ENCODE measurements at regions not wholly inside any gene's neighbourhood (a gene's known extent, or its start where the extent isn't known, plus 50 kb on each side); places are given as distances from the start of the nearest gene placed in this dataset.
"Not testable (repeated sequence)": the region's sequence is repeated elsewhere in the genome, so short reads cannot be mapped to it uniquely, and the experiment has no call there.

DNA sequence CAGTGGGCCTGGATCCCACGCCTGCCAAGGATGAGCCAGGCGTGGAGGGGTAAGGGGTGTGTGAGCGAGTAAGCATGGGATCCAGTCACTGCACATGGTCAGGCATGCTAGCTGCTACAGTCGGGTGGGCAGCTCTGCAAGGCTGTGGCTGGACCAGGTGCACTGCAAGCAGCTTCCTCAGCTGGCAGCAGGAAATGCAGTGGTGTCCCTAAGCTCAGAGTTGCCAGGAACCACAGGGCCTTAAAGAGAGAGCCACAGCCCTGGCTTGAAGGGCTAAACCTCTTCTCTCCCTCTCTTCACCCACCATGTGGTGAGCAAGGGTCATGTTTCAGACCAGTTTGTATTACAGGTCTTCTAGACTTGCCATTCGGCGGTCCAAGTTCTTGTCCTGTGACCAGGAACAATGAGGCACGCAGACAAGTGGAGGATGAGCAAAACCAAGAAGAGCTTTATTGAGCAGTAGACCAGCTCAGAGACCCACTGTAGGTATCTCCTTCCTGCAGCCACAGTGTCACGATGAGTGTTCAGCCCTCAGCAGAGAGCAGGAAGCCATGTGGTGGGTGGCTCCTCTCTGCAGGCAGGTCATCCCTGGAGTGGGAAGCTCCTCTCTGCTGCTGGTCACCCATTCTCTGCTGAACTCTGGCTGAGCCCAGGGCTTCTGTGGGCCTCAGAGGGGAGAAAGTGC lies 511.9 kb downstream of the PYDC2 start:
- no peak for DNase-seq

DNA sequence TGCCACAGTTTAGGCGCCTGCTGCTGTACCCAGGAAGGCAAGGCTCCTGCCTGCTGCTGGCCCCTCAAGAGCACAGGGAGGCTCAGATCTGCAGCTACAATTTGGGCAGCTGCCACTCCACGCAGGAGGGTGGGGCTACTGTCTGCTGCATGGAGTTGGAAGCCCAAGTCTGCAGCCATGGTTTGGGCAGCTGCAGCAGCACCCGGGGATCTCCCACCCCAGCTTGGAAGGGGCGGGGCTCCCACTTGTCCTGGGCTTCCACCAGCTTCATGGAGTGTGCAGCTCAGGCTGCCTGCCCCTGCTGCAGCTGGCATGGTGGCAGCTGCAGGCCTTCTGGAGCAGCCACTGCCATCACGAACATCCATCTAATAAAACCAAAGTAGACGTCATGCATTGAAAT lies 512.9 kb downstream of the PYDC2 start:
- no peak for DNase-seq

DNA sequence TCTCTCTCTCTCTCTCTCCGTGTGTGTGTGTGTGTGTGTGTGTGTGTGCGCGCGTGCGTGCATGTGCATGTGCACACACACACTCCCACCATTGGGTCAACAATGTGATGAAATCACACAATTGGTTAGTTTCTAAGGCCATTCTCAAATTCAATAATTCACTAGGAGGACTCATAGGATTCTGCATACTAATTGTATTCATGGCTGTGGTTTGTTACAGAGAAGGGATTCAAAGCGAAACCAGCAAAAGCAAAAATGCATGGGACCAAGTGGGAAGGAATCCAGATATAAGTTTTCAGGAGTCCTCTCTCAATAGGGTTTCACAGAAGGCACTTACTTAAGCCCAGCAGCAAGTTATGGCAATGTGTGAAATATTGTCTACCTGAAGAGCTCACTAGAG lies 515.0 kb downstream of the PYDC2 start:
- no peak for DNase-seq

DNA sequence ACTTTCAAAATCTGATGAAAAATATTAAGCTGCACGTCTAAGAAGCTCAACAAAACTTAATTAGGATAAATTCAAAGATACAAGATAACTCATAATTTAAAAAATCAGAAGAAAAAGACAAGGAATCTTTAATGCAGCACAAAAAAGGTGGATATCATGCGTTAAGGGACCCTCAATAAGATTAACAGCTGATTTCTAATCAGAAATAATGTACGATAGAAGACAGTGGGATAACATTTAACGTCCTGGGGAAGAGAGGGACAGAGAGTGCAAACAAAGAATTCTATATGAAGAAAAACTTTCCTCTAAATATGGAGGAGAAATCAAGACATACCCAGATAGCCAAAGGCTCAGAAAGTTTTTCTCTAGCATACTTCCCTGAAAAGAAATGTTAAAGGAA lies 519.5 kb downstream of the PYDC2 start:
- no peak for DNase-seq

DNA sequence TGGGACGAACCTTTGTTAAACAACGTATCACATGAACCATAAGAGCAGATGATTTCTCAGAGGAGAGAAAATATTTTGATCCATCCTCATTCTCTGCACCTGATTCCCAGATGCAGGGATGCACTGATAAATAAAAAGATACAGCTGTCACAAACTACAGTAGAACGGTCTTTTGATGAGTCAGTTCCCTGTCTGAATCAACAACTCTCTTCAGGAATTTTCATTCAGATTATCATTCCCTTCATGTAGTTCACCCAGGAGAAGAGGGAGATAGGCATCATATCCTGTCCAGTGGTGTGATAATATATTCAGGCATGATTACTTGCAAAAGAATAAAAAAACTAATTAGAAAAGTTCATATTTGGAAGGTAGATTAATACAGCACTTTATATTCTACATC lies 521.5 kb downstream of the PYDC2 start:
- DNase-seq = no peak

DNA sequence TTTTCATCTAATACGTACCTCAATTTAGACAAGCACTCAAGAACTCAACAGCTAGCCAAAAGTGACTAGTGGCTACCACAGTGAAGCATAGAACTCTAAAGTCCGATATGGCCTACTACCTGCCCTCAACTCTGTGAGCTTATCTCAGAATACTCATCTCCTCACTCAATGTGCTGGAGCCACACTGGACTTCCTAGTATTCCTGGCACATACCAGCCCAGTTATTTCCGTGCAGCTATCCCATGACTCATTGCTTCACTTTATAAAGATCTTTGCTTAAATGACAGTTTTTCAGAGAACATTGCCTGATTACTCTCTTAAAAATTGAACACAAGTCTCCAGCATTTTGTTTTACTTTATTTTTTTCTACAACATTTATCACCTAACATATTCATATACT lies 524.7 kb downstream of the PYDC2 start:
- DNase-seq = no peak

DNA sequence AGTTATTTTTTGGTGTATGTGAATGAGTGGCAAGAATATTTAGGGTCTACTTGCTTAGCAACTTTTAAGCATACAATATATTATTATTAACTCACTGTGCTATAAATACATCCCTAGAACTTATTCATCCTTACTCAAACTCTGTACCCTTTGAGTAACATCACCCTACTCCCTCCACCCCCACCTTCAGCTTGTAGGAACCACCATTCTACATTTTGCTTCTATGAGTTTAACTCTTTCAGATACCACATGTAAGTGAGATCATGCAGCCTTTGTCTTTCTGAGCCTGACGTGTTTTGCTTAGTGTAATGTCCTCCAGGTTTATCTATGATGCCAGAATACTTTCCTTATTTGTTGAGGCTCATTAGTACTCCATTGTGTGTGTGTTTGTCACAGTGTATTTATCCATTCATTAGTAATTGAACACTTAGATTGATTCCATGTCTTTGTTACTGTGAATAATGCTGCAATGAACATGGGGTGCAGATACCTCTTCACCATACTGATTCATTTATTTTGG lies 526.9 kb downstream of the PYDC2 start:
- no peak for DNase-seq

DNA sequence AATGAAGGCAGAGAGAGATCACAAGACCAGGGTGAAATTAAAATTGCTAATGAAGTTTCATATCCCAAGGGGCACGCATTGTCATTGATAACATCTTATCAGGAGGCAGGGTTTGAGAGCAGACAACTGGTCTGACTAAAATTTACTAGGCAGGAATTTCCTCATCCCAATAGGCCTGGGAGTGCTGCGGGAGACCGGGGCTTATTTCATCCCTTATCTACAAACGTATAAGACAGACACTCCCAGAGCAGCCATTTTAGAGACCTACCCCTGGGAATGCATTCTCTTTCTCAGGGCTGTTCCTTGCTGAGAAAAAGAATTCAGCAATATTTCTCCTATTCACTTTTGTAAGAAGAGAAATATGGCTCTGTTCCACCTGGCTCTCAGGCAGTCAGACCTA lies 533.0 kb downstream of the PYDC2 start:
- DNase-seq = not testable (repeated sequence)

DNA sequence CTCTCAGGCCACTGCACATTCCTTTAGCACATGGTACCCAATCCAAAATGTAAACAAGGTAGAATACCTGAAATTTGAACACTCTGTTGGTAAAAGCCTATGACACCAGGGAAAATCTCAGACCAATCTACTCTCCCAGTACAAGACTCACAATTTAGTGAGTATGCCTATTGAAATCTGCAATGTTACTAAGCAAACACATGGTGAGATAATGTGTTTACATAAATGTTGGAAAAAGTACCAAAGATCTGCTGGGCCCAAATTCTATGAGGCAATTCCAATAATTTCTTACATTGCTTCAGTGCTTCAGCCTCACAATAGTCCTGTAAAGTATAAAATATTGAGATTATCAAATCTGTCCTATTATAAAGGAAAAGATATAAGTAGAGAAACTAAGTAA lies 536.1 kb downstream of the PYDC2 start:
- DNase-seq = no peak

DNA sequence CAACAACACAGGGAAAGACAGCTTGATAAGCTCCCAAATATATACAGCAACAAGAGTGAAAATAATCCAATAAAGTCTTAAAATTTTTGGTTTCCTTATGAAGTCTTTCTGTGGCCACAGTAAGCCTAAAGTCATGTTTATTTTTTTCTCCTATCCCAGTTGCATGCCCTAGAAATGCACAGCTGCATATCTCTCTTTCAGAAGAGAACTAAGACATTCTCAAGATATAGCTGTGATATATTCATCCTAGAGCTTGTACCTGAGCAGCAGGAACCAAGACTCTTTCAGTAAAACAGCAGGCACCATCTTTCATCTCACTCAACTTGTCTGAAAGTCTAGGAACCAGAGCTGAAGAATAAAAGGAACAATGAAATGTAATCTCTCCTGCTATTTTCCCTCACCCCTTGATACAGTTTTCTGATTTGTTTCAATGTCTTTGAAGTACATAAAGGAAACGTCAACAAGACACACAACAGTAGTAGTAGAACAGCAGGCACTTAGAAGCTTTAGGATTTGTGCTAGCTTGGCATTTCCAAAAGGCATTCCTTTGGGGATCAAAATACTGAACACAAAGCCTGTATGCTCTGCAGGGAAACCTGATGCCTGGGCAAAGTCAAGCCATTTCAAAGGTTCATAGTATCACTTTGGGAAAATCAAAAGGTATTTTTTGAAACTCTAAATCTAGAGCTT lies 536.8 kb downstream of the PYDC2 start:
- no peak for DNase-seq

DNA sequence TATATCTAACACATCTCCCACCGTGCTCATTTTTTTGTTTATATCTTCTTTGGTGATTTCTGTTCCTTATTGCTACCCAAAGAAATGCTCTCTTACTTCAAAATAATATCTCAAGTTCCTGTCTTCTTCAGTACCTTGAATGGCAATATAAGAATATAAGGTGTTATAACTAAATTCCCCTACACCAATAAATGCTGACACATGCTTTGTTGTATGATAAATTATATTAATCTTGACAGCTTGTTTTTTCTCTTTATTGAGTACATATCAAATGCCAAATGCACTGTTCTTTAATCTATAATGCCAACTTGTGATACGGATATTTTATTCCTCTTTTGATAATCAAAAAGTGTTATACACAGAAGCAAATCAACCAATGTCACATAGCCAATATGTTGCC lies 540.3 kb downstream of the PYDC2 start:
- DNase-seq = no peak

DNA sequence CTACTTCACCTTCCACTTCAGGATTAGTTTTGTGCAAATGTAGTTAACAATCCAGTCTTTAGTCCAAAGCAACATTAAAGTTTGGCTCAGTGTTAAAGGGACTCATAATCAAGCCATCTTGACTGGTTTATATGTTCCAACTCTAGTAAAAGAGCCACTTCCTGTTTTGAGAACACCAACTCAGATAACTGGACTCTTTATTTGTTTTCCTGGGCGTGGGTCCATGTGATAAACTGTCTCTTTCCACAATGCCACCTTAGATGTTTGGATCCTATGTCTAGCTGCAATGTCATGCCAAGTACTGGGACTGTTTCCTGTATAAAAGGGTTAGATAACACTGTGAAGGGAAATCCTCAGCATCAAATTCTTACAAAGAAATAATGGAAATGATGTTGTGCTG lies 545.0 kb downstream of the PYDC2 start:
- DNase-seq = no peak

DNA sequence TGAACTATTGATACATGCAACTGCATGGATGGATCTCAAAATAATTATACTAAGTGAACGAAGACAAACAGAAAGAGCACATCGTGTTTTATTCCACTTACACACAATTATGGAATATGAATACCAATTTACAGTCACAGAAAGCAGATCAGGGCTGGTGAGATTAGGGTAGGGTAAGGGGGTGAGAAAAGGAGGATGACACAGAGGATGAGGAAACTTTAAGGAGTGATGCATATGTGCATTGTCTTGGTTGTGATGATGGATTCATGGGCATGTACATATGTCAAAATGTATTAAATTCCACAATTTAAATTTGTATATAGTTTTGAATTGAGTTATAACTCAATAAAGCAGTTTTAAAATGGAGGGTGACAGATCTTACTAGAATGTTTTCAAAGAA lies 548.9 kb downstream of the PYDC2 start:
- DNase-seq = no peak

DNA sequence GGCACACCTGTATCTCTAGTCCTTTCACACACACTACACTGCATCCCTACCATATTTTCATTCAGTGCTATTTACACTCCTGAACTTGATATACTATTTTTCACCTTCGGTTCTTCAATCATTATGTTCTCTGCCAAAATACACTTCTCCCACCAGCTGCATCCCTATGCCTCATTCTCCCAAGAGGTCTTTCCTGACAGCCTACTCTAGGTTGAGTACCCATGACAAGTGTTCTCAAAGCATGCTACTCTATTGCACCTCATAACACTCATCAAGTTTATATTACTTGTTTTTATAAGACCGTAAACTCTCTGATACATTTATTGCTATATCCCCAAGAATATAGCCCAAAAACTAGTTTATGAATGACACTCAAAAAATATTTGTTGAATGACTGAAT lies 549.5 kb downstream of the PYDC2 start:
- DNase-seq = no peak

DNA sequence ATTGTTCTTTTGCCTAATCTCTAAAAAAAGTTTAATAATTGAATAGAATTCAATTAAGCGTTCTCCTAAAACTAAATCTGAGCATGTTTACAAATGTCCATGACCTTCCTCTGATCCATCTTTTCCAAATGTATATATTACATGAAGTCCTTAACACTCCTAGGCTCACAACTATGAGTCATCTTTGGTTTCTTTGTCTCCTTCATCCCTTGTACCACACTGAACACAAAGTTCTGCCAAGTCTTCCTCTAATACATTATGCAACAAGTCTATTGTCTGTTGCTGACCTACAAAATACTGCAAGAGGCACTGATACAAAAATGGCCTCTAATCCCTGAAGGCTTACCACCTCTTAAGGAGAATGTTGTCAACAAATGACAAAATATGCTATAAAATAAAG lies 550.2 kb downstream of the PYDC2 start:
- no peak for DNase-seq

DNA sequence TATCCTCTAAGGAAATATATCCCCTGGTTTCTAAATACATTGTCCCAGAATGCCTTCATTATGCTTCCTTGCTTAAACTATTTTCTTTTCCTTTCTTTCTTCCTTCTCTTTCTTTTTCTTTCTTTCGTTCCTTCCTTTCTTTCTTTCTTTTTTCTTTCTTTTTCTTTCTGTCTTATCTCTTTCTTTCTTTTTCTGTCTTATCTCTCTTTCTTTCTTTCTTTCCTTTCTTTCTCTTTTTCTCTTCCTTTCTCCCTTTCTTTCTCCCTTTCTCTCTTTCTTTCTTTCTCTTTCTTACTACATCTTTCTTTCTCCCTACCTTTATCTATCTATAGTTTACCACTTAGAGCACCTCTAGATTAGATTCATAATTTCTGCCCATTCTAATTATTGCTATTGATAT lies 552.1 kb downstream of the PYDC2 start:
- no peak for DNase-seq

DNA sequence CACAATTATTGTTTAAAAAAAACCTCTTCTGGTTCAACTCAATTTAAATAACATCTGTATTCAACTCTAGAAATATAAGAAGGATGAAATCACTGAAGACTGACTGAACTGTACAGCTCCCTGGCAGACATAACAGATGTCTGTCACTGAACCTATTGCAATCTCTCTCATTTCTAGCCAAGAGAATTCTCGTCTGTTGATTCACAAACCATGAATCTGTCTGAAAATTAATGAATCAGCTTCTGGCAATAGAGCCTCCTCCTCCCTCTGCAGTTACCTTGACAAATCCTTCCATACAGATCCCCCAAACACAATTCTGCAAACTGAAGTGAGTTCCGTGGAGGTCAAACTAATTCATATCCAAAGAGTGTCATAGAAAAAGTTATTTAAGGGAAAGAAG lies 561.4 kb downstream of the PYDC2 start:
- DNase-seq = peak; percentile 8

DNA sequence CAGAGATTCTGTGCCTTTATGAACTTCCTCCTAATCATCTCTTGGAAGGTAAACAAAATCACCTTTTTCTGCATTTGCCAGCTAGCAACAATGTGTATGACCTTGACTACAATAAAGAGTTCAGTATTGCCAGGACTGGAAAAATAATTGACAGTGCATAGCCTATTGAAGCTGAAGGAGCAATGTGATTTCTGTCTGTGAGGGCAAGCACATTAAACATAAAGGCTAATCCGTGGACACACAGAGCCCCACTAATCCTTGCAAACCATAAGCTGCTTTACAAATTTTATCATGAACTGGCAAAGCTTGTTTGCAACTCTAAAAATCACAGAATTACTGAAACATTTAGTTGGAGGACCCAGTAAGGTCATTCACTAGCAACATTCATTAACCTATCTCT lies 563.8 kb downstream of the PYDC2 start:
- no peak for DNase-seq

DNA sequence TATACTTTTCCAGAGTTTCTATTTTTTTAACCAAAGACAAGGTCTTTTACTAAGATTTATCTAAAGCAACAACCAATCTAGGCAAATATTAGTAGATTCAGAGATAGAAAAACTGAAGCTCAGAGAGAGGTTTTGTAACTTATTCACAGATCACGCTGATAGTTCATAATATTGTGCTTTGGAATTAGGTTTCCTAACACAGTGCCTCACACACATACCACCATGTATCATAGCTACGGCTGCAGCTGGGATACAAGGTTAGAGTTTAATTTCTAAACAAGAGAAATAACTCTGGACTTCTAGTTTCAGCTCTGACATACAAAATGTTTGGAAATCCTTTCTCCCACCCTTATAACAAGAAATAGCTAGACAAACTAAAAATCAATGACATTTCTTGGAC lies 565.7 kb downstream of the PYDC2 start:
- DNase-seq = no peak

DNA sequence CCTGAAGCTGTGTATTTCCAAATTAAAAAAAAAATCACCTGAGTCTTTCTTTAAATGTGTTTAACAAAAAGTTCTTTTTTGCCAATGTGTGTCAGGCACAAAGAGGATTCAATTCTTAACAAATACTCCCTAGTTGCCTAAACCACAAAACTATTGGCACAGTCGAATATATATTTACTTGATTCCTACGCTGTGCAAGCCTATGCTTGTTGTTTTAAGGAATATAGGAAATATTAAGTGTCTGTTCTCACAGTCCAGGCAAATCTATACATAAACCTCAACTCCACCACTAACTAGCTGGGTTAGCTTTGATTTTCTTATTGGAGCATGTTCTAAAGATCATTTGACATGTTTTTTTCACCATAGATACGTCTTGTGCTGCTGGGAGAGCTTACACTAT lies 571.0 kb downstream of the PYDC2 start:
- no peak for DNase-seq

DNA sequence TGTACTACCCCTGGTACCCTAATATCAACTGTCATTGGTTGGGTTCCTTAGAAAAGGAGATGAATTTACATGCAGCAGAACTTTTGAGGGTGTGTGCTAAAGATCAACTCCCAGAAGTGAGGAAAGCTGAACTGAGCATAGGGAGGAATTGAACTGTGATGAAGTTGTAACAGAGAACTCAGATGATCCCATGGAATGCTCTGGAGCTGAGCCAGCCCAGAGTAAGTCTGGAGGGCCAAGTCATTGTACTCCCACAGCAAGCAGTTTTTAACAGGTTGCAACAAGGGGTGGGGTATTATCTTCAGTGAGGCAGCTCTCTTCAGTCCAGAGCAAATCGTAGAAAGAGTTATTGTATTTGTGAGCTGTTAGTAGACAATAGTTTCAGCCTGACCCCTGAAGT lies 572.3 kb downstream of the PYDC2 start:
- peak; percentile 1 for DNase-seq

DNA sequence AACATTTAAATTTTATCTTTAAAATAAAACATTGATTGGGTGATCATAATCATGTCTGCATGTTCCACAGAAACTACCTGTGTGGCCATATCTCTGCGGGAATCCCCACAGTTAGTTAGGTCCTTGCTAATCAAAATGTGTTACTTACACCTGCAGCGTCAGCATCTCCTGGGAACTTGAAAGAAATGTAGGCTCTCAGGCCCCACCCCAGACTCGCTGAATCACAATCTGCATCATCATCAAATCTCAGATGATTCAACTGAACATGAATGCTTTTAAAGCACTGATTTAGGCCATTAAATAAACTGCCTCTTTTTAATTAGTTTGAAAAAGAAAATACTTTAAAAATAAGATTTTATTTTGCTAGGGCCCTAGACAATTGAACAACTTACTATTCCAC lies 577.8 kb downstream of the PYDC2 start:
- no peak for DNase-seq

DNA sequence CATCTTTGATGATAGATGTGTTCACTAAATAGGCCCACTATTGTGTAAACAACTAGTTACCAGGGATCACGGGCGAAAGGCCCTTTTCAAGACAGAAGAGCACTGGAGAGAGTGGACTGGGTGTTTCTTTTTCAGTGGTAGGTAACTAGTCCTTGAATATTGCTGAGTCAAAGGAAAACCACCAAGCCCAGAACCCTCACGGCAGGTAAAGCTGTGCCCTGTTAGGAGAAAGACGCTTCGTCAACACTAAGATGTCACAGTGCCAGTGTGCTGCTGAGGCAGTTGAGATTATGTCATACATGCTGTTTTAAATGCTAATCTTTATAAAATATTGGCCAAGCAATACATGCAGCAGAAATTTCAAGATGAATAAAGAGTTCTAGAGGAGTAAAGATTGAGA lies 578.6 kb downstream of the PYDC2 start:
- no peak for DNase-seq

DNA sequence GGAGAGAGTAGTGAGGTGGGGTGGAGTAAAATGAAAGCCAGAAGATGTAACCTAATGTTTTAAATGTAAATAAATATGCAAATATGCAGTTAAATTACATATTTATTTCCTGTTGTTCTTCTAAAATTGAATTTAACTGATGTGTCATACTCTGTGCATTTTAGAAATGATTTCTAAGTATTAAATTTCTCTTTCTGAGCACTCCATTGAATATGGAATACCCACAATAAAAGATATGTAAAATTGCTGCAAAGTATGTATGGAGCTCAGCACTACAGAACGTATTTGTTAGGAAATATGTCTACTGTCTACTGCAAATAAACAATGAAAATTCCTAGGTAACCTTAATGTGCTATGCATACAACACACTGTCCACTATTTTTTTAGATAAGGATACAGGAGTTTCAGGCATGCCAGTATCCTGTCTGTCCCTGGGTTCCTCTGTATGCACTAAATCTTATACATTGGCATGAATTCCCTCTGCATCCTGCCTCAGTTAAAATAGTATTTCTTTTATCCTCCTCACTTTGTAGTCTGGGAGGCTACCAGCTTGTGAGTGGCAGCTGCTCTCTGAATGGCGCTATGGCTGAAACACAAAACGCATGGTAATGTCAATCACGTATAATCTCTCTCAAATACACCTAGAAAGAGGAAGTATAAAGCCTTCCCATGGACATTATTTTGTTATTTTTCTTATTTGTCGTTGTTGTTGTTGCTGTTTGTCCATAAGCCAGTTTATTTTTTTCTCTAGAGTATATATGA lies 579.5 kb downstream of the PYDC2 start:
- DNase-seq = no peak
